Suprapubic skin (tissue), 4 donors: ENCODE measurements at regions not wholly inside any gene's neighbourhood (a gene's known extent, or its start where the extent isn't known, plus 50 kb on each side); places are given as distances from the start of the nearest gene placed in this dataset.

ENCODE experiments used
- EP300 ChIP-seq: sonication (generic); formaldehyde crosslinking; IDR thresholded peaks from one replicate; pipeline ENCODE4 v1.6.1; 2017; ENCODE audit warnings: antibody characterized with exemption
- POLR2A ChIP-seq, 2 donors: fragments of 450-650 bp; IDR thresholded peaks; one replicate each; pipeline ENCODE4 v1.6.1; 2017; ENCODE audit warnings: antibody characterized with exemption in 2 of 2, mild to moderate bottlenecking in 2 of 2, moderate library complexity in 2 of 2
- POLR2AphosphoS5 ChIP-seq, 3 donors: sonication (generic); formaldehyde crosslinking; IDR thresholded peaks; one replicate each; pipeline ENCODE4 v1.6.1; 2017; ENCODE audit warnings: antibody characterized with exemption in 3 of 3
- TF ChIP-seq, protein P1 (sequence below), 2 donors: fragments of 200-600 bp in 1 of 2; fragments of 450-650 bp in 1 of 2; sonication (generic) in 1 of 2; IDR thresholded peaks; one replicate each; pipeline ENCODE4 v1.5.1; 2016 to 2019; ENCODE audit warnings: antibody characterized with exemption in 2 of 2, mild to moderate bottlenecking in 1 of 2, moderate library complexity in 1 of 2

DNA sequence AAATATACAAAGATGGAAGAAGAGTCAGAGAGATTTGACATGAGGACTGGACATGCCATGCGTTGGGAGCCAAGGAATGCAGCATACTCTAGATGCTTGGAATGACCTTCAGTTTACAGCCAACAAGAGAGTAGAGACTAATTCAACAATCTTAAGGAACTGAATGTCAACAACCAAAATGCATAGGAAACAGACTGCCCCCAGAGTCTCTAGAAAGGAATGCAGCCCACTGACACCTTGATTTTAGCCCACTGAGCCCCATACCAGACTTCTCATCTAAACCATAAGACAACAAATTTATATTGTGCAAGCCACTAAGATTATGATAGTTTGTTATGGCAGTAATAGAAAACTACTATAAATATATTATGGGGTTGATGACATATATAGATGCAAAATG, 611.2 kb downstream of the RPS29 start:
- TF ChIP-seq EP300: no peak
- TF ChIP-seq, protein P1, sequence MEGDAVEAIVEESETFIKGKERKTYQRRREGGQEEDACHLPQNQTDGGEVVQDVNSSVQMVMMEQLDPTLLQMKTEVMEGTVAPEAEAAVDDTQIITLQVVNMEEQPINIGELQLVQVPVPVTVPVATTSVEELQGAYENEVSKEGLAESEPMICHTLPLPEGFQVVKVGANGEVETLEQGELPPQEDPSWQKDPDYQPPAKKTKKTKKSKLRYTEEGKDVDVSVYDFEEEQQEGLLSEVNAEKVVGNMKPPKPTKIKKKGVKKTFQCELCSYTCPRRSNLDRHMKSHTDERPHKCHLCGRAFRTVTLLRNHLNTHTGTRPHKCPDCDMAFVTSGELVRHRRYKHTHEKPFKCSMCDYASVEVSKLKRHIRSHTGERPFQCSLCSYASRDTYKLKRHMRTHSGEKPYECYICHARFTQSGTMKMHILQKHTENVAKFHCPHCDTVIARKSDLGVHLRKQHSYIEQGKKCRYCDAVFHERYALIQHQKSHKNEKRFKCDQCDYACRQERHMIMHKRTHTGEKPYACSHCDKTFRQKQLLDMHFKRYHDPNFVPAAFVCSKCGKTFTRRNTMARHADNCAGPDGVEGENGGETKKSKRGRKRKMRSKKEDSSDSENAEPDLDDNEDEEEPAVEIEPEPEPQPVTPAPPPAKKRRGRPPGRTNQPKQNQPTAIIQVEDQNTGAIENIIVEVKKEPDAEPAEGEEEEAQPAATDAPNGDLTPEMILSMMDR (IDR thresholded peaks at IDR 0.05): no peak
- TF ChIP-seq POLR2A (IDR thresholded peaks at IDR 0.05): no peak
- TF ChIP-seq POLR2AphosphoS5 (IDR thresholded peaks at IDR 0.05): no peak
